NCI-H82 (cell line): ENCODE measurements at regions not wholly inside any gene's neighbourhood (a gene's known extent, or its start where the extent isn't known, plus 50 kb on each side); places are given as distances from the start of the nearest gene placed in this dataset.

Source experiments
- DNase-seq: peaks from one replicate; lab custom pipeline; 2025; lab: John Stamatoyannopoulos, UW

DNA sequence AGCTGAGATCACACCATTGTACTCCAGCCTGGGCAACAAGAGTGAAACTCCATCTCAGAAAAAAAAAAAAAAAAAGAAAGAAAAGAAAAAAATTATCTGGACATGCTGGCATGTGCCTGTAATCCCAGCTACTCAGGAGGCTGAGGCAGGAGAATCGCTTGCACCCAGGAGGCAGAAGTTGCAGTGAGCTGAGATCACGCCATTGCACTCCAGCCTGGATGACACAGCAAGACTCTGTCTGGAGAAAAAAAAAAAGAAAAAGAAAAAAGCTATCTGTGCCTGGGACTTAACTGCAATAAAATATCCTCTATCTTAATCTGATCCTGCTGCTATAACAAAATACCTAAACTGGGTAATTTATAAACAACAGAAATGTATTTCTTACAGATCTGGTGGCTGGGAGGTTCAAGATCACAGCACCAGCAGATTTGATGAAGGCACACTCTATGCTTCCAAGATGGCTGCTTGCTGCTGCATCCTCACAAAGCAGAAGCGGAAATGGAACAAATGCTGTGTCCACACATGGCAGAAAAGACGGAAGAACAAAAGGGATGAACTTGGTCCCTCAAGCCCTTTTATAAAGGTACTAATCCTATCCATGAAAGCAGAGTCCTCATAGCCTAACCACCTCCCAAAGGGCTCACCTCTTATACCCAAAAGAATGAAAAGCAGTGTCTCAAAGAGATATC lies 273.3 kb upstream of the JARID2 start:
- DNase-seq: no peak

GRCh38 chr6:14974372-14974771 lies 271.5 kb upstream of the JARID2 start:
- no peak for DNase-seq

DNA sequence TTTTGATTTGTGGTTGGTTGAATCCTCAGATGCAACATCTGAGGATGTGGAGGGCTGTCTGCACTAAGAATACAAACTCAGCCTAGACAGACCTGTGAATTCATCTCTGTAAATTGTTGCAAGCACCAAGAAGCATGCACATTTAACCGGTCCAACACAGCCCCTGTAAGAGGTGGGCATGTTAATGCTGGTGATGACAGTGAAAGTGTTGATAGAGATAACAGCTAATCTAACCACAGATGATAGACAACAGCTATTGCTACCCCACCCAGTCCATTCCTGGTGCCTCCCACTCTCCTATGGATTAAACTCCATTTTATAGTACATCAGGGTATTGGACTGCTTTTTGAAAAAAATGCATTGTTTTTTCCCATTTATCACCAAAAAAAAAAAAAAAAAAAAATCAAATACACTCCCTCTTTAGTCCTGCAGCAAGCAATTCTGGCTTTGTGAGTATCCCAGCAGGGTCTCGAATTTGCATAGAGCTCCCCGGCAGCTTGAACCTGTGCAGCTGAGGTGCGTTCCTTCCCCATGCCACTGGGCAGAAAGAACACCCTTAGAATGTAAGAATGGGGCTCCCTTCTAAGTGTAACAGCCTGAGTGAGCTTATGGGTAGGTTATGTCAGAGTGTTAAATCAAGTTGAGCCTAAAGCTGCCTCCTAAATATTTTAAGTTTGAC lies 270.9 kb upstream of the JARID2 start:
- DNase-seq: peak; percentile 16

DNA sequence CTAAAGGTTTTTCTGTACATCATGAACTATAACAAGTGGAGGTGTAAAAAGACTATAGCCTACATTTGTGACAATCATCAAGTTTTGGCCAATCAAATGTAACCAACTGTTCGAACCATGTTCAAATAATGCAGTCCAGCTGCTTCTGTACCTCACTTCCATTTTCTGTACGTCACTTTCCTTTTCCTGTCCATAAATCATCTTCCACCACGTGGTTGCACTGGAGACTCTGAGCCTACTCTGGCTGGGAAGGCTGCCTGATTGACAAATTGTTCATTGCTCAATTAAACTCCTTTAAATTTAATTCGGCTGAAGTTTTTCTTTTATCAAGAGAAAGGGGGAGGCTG lies 270.4 kb upstream of the JARID2 start:
- DNase-seq: no peak

DNA sequence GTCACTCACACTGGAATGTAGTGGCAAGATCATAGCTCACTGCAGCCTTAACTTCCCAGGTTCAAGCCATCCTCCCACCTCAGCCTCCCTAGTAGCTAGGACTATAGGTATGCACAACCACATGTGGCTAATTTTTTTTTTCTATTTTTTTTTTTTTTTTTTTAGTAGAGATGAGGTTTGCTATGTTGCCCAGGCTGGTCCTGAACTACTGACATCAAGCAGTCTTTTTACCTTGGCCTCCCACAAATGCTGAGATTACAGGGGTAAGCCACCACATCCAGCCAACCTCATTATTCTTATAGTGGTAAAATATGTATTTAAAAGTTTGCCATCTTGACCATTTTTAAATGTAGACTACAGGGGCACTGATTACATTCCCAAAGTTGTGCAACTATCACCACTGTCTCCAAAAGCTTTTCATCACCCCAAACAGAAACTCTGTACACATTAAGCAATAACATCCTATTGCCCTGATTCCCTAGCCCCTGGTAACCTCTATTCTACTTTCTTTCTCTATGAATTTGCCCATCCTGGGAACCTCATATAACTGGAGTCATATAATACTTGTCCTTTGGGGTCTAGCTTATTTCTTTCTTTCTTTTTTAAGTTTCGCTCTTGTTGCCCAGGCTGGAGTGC lies 268.0 kb upstream of the JARID2 start:
- no peak for DNase-seq

- no peak for DNase-seq
Measured at GRCh38 chr6:14981960-14982359, 263.9 kb upstream of the JARID2 start.

GRCh38 chr6:14983599-14984518 lies 262.0 kb upstream of the JARID2 start:
- no peak for DNase-seq

DNA sequence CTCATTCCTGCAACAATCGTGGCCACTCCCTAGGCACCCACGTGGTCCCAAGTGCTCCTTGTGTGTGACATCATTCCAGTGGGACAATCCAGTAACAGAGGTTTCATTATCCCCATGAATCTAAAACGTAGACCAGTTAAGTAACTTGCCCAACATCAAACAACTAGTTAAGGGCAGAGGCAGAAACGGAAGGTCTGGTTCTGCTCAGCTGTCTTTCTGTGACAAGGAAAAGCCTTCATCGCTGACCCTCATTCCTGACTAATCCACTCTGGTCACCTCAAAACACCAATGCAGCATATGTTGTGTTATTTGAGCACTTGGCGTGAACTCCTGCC lies 261.4 kb upstream of the JARID2 start:
- peak; percentile 85 for DNase-seq

- DNase-seq: peak; percentile 95
Measured at GRCh38 chr6:14985366-14985765, 260.5 kb upstream of the JARID2 start.

- DNase-seq: peak; percentile 39
Measured at GRCh38 chr6:14986370-14986769, 259.5 kb upstream of the JARID2 start.

GRCh38 chr6:14987490-14987889 lies 258.4 kb upstream of the JARID2 start:
- no peak for DNase-seq

DNA sequence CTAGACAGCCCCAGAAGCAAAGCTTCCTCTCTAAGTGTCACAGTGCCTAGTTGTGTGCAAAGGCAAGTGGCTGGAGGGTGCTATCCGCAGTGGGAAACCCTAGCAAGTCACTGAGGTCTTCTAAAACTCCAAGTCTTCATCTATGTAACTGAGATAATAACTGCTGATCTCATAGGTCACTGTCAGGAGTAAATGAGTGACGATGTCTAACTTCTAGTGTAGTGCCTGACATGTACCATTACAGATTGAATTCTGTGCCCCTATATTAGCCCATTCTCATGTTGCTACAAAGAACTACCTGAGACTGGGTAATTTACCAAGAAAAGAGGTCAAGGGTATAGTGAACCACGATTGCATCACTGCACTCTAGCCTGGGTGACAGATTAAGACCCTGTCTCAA lies 253.5 kb upstream of the JARID2 start:
- no peak for DNase-seq

- DNase-seq: peak; percentile 19
Measured at GRCh38 chr6:14995208-14995607, 250.7 kb upstream of the JARID2 start.

GRCh38 chr6:14995966-14996602 lies 249.8 kb upstream of the JARID2 start:
- no peak for DNase-seq

- no peak for DNase-seq
Measured at GRCh38 chr6:14996892-14997291, 249.0 kb upstream of the JARID2 start.

DNA sequence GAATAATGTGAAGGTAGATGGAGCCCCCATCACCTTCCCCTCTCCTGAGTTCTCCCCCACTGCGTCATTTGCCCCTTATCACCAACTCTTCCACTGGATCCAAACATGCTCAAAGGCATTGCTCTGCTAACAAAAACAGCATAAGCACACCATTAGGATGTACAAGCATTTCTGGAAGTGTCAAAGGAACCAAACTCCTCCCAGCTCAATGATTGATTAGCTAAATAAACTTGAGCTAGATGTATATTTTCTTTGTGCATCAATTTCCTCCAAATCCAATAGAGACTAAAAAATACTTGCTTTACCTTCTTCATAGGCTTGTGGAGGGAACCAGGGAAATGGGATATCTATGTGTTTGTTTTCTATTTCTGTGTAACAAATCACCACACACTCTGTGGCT lies 248.4 kb upstream of the JARID2 start:
- DNase-seq: no peak

- DNase-seq: no peak
Measured at GRCh38 chr6:14999106-14999505, 246.8 kb upstream of the JARID2 start.

GRCh38 chr6:15001326-15001910 lies 244.5 kb upstream of the JARID2 start:
- no peak for DNase-seq

DNA sequence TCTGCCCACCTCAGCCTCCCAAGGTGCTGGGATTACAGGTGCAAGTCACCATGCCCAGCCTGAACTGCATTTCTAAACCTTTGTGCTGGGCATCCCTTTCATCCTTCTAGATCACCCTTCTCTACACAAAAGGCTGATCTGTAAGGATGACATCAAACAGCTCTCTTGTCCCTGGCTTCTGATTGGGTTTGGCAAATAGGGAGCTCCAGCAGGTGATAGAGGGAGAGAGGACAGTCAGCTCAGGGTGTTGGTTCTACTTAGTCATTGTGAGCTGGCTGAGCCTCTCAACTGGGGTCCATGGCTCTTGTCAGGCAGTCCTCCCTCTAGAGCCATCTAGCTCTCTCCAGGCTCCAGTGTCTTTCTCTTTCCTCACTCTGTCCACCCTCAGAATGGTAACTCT lies 237.6 kb upstream of the JARID2 start:
- DNase-seq: no peak

- no peak for DNase-seq
Measured at GRCh38 chr6:15014958-15015357, 230.9 kb upstream of the JARID2 start.

DNA sequence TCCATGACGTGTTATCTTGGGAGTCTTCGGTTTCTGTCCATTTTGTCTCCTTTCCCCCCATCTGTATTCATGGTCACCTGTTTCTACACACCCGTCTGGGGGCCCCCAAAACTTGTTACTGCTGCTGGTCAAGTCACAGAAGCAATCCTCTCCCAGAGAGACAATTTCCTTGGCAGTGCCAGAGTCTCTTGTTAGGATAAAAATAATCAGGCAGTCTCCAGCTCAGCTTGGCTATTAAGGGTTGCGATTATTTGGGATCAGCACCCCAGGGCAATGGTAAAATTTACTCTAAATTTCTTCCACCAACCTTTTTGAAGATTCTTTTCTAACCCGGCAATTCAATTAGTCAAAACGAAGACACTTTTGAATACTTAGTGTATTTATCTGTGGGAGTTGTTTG lies 229.1 kb upstream of the JARID2 start:
- no peak for DNase-seq

- DNase-seq: peak; percentile 31
Measured at GRCh38 chr6:15017261-15017660, 228.6 kb upstream of the JARID2 start.
